Ishikawa (cell line): ENCODE measurements at regions not wholly inside any gene's neighbourhood (a gene's known extent, or its start where the extent isn't known, plus 50 kb on each side); places are given as distances from the start of the nearest gene placed in this dataset.

Source experiments
- CEBPB ChIP-seq: IDR thresholded peaks from 2 replicates; pipeline ENCODE4 v1.6.1; 2012
- EGR1 ChIP-seq: IDR thresholded peaks from 2 replicates; pipeline ENCODE4 v1.6.1; 2012
- EP300 ChIP-seq: IDR thresholded peaks from 2 replicates; pipeline ENCODE4 v1.6.1; 2012; ENCODE audit warnings: borderline replicate concordance
- NFIC ChIP-seq: IDR thresholded peaks from 2 replicates; pipeline ENCODE4 v1.6.1; 2012
- RAD21 ChIP-seq: IDR thresholded peaks from 2 replicates; pipeline ENCODE4 v1.6.1; 2012; ENCODE audit warnings: low read depth
- YY1 ChIP-seq: IDR thresholded peaks from 2 replicates; pipeline ENCODE4 v1.6.1; 2012; ENCODE audit warnings: low read depth

DNA sequence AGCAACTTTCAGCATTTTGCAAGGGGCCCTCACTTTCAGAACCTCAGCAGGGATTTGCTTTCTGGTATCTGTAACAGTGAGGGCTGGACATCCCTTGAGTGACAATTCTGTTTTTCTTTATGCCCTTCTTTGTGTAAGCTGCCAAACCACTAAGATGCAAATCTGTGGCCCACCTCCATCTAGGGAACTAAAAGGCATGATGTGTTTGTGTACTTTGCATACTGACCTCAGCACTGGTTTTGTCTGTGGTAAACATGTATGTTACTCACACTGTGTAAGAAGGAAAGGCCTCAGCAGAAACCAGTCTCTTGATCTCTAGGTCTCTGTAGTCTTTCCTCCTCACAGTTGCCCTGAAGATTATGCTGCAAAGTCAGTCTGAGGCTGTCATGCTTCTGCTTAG is 396.6 kb upstream of the DYNLRB2 start:
- TF ChIP-seq CEBPB (no peak), EP300 (no peak), NFIC (no peak), RAD21 (no peak), YY1 (no peak), EGR1 (no peak)
